GM19023 (cell line): ENCODE measurements at regions not wholly inside any gene's neighbourhood (a gene's known extent, or its start where the extent isn't known, plus 50 kb on each side); places are given as distances from the start of the nearest gene placed in this dataset.
"Not testable (repeated sequence)": the region's sequence is repeated elsewhere in the genome, so short reads cannot be mapped to it uniquely, and the experiment has no call there.

ENCODE experiments used
- ATAC-seq: cut with Tn5 transposase; IDR thresholded peaks from one replicate; pipeline ENCODE4 v1.9.1; 2021; ENCODE audit warnings: mild to moderate bottlenecking, moderate library complexity; ENCODE audit not compliant: unreplicated experiment

- no peak for ATAC-seq
Measured at GRCh38 chr3:115385774-115386730, 237.3 kb upstream of the GAP43 start.

- ATAC-seq, result no peak
Measured at GRCh38 chr3:115388166-115388565, 235.1 kb upstream of the GAP43 start.

- ATAC-seq, result no peak
Measured at GRCh38 chr3:115388811-115389210, 234.5 kb upstream of the GAP43 start.

GRCh38 chr3:115396801-115397200 lies 226.5 kb upstream of the GAP43 start:
- no peak for ATAC-seq

GRCh38 chr3:115397433-115397832 lies 225.9 kb upstream of the GAP43 start:
- no peak for ATAC-seq

GRCh38 chr3:115398506-115398905 lies 224.8 kb upstream of the GAP43 start:
- no peak for ATAC-seq

- ATAC-seq, result no peak
Measured at GRCh38 chr3:115399750-115400149, 223.6 kb upstream of the GAP43 start.

- ATAC-seq, result no peak
Measured at GRCh38 chr3:115401298-115401697, 222.0 kb upstream of the GAP43 start.

- no peak for ATAC-seq
Measured at GRCh38 chr3:115401851-115402501, 221.3 kb upstream of the GAP43 start.

GRCh38 chr3:115402651-115403050 lies 220.7 kb upstream of the GAP43 start:
- no peak for ATAC-seq

GRCh38 chr3:115403786-115404185 lies 219.5 kb upstream of the GAP43 start:
- no peak for ATAC-seq

GRCh38 chr3:115409596-115409995 lies 213.7 kb upstream of the GAP43 start:
- no peak for ATAC-seq

GRCh38 chr3:115414610-115415009 lies 208.7 kb upstream of the GAP43 start:
- not testable (repeated sequence) for ATAC-seq

- ATAC-seq, result no peak
Measured at GRCh38 chr3:115415246-115415996, 207.9 kb upstream of the GAP43 start.

GRCh38 chr3:115418583-115418982 lies 204.7 kb upstream of the GAP43 start:
- no peak for ATAC-seq

GRCh38 chr3:115420086-115420485 lies 203.2 kb upstream of the GAP43 start:
- ATAC-seq, result no peak

GRCh38 chr3:115423170-115423569 lies 200.1 kb upstream of the GAP43 start:
- ATAC-seq, result no peak

GRCh38 chr3:115428841-115429240 lies 194.5 kb upstream of the GAP43 start:
- no peak for ATAC-seq

- no peak for ATAC-seq
Measured at GRCh38 chr3:115436767-115437301, 186.5 kb upstream of the GAP43 start.

- no peak for ATAC-seq
Measured at GRCh38 chr3:115438799-115439198, 184.5 kb upstream of the GAP43 start.

- ATAC-seq, result no peak
Measured at GRCh38 chr3:115445559-115445958, 177.8 kb upstream of the GAP43 start.
